ENCODE measurements at regions not wholly inside any gene's neighbourhood (a gene's known extent, or its start where the extent isn't known, plus 50 kb on each side); places are given as distances from the start of the nearest gene placed in this dataset.

DNA sequence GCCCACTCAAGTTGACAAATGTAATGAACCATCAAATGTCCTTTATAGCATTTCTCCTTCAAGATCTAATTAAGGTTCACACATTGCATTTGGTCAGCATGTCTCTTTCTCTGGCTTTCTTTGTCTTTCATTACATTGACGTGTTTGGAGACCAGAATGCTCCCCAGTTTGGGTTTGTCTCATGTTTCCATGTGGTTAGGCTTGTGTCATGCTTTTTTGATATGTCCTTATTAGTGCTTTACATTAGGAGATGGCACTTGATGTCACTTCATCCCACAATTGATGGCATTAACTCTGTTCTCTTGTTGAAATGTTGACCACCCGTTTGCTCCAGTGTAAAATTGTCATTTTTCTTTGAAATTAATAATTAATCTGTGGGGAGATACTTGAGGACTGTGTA lies 165.8 kb downstream of the AKAIN1 start:
- DNase-seq (no peak), FAIRE-seq (no peak)

DNA sequence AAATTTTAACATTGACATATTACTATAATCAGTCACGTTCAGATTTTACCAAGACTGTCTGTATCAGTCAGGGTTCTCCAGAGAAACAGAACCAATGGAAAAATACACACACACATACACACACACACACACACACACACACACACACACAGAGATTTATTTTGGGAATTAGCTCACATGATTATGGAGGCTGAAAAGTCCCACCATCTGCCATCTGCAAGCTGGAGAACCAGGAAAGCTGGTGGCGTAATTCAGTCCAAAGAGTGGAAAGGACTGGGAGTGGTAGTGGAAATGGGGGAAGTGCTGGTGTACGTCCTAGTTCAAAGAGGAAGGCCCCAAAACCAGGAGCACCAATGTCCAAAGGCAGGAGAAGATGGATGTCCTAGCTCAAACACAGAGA lies 166.4 kb downstream of the AKAIN1 start:
- TF ChIP-seq, protein P1, sequence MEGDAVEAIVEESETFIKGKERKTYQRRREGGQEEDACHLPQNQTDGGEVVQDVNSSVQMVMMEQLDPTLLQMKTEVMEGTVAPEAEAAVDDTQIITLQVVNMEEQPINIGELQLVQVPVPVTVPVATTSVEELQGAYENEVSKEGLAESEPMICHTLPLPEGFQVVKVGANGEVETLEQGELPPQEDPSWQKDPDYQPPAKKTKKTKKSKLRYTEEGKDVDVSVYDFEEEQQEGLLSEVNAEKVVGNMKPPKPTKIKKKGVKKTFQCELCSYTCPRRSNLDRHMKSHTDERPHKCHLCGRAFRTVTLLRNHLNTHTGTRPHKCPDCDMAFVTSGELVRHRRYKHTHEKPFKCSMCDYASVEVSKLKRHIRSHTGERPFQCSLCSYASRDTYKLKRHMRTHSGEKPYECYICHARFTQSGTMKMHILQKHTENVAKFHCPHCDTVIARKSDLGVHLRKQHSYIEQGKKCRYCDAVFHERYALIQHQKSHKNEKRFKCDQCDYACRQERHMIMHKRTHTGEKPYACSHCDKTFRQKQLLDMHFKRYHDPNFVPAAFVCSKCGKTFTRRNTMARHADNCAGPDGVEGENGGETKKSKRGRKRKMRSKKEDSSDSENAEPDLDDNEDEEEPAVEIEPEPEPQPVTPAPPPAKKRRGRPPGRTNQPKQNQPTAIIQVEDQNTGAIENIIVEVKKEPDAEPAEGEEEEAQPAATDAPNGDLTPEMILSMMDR (IDR thresholded peaks at IDR 0.05; ENCODE audit: borderline replicate concordance, extremely low read depth, insufficient read depth): no peak
- Histone ChIP-seq H3K36me3 (ENCODE audit: control insufficient read depth in 2 of 3, insufficient read depth in 3 of 3, low read length in 3 of 3) (no peaks in the 10 kb centered on the region), H3K27me3 (ENCODE audit: control insufficient read depth, insufficient read depth, low read length) (no peaks in the 10 kb centered on the region), H3K9ac (ENCODE audit: low read length in 3 of 3) (no peak overlapping the region), H3K4me1 (ENCODE audit: control insufficient read depth in 2 of 3, insufficient read depth in 2 of 3, low read depth in 1 of 3, low read length in 3 of 3) (no peaks in the 10 kb centered on the region), H3K4me3 (ENCODE audit: low read length in 3 of 3) (no peak overlapping the region), H3K27ac (ENCODE audit: low read depth in 2 of 2, low read length in 2 of 2) (no peak overlapping the region), H3K9me3 (ENCODE audit: control insufficient read depth in 2 of 3, insufficient read depth in 1 of 3, low read length in 3 of 3) (peaks cover 0 to 3% (median 0%) of the 10 kb centered on the region in 3 donors)
- no peak for DNase-seq
- intact Hi-C loops (cut with DNase I): no loop called here
- no peak for FAIRE-seq

More for the DNA sequence above, 165.8 kb downstream of the AKAIN1 start:
- H3K9me3 ChIP-seq (ENCODE audit: control insufficient read depth in 2 of 3, insufficient read depth in 1 of 3, low read length in 3 of 3): peaks cover 0 to 3% (median 0%) of the 10 kb centered on the region in 3 donors
- H3K9ac ChIP-seq (ENCODE audit: low read length in 3 of 3): no peak overlapping the region
- intact Hi-C loops (cut with DNase I): no loop called here
- H3K4me3 ChIP-seq (ENCODE audit: low read length in 3 of 3): no peak overlapping the region
- TF ChIP-seq, protein P1 (IDR thresholded peaks at IDR 0.05; ENCODE audit: borderline replicate concordance, extremely low read depth, insufficient read depth): no peak
- H3K27me3 ChIP-seq (ENCODE audit: control insufficient read depth, insufficient read depth, low read length): no peaks in the 10 kb centered on the region
- no peaks in the 10 kb centered on the region for H3K4me1 ChIP-seq (ENCODE audit: control insufficient read depth in 2 of 3, insufficient read depth in 2 of 3, low read depth in 1 of 3, low read length in 3 of 3)
- H3K36me3 ChIP-seq (ENCODE audit: control insufficient read depth in 2 of 3, insufficient read depth in 3 of 3, low read length in 3 of 3): no peaks in the 10 kb centered on the region
- H3K27ac ChIP-seq (ENCODE audit: low read depth in 2 of 2, low read length in 2 of 2): no peak overlapping the region

DNA sequence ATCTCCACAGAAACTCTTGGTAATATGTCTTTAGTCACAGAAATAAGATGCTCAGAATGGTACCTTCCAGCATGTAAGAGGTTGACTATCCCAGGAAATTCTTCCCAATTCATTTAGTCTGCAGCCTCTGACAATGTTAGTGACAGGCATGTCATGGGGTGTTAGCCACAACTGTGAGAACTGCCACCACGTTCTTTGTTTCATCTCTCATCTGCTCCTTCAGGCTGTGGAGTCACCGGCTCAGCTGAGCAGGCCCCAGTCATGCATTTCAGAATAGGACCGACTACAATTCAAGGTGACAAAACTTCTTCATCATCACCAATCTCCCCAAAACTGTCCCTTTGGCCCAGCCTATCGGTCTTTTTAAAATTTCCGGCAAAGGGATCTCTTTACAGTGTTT lies 167.5 kb downstream of the AKAIN1 start:
- Histone ChIP-seq H3K4me1 (ENCODE audit: control insufficient read depth in 2 of 3, insufficient read depth in 2 of 3, low read depth in 1 of 3, low read length in 3 of 3) (no peaks in the 10 kb centered on the region), H3K9me3 (ENCODE audit: control insufficient read depth in 2 of 3, insufficient read depth in 1 of 3, low read length in 3 of 3) (peaks cover 0 to 3% (median 0%) of the 10 kb centered on the region in 3 donors), H3K9ac (ENCODE audit: low read length in 3 of 3) (no peak overlapping the region), H3K27ac (ENCODE audit: low read depth in 2 of 2, low read length in 2 of 2) (no peak overlapping the region), H3K27me3 (ENCODE audit: control insufficient read depth, insufficient read depth, low read length) (no peaks in the 10 kb centered on the region), H3K36me3 (ENCODE audit: control insufficient read depth in 2 of 3, insufficient read depth in 3 of 3, low read length in 3 of 3) (no peaks in the 10 kb centered on the region), H3K4me3 (ENCODE audit: low read length in 3 of 3) (no peak overlapping the region)
- FAIRE-seq (no peak), DNase-seq (peak in 2 of 5 donors; percentile 20 to 40)
- TF ChIP-seq, protein P1 (IDR thresholded peaks at IDR 0.05; ENCODE audit: borderline replicate concordance, extremely low read depth, insufficient read depth): no peak
- intact Hi-C loops (cut with DNase I): no loop called here

DNA sequence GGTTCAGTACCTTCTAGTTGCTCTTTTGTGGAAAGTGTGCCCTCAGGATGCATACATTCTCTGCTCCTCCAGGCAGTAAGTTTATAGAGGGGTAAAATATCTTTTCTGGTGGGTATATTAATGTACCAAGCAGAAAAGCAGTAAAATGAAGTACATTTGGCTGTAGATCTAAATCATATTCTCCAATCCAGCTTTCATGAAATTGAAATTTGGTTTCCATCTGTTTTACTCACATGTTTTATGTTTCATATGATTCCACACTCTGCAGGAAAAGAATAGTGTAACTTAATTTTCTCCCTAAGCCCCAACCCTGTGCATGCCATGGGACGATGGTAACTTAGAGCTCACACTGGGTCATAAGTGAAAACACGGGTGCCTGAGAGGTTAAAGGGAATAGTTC lies 172.3 kb downstream of the AKAIN1 start:
- FAIRE-seq (no peak), DNase-seq (no peak)
- Histone ChIP-seq H3K4me3 (ENCODE audit: low read length in 3 of 3) (no peak overlapping the region), H3K9ac (ENCODE audit: low read length in 3 of 3) (no peak overlapping the region), H3K9me3 (ENCODE audit: control insufficient read depth in 2 of 3, insufficient read depth in 1 of 3, low read length in 3 of 3) (peaks cover 0 to 3% (median 0%) of the 10 kb centered on the region in 3 donors), H3K4me1 (ENCODE audit: control insufficient read depth in 2 of 3, insufficient read depth in 2 of 3, low read depth in 1 of 3, low read length in 3 of 3) (no peaks in the 10 kb centered on the region), H3K36me3 (ENCODE audit: control insufficient read depth in 2 of 3, insufficient read depth in 3 of 3, low read length in 3 of 3) (no peaks in the 10 kb centered on the region), H3K27me3 (ENCODE audit: control insufficient read depth, insufficient read depth, low read length) (no peaks in the 10 kb centered on the region), H3K27ac (ENCODE audit: low read depth in 2 of 2, low read length in 2 of 2) (no peak overlapping the region)
- TF ChIP-seq, protein P1 (IDR thresholded peaks at IDR 0.05; ENCODE audit: borderline replicate concordance, extremely low read depth, insufficient read depth): no peak
- intact Hi-C loops (cut with DNase I): no loop called here
